Keratinocyte (primary cell): ENCODE measurements at regions not wholly inside any gene's neighbourhood (a gene's known extent, or its start where the extent isn't known, plus 50 kb on each side); places are given as distances from the start of the nearest gene placed in this dataset.

Experiments used
- DNase-seq: peaks from one replicate; pipeline ENCODE4 v3.0.0-alpha.2; 2011; ENCODE audit warnings: low read depth, missing footprints, low spot score
- FAIRE-seq: peaks from 2 replicates; lab custom pipeline; 2011; peaks lifted over from hg19 to GRCh38; lab: Jason Lieb, UNC
- H2AFZ ChIP-seq: 2 replicates; pipeline ENCODE4 v1.6.0; 2012; ENCODE audit warnings: low read length, control low read depth, inconsistent platforms; ENCODE audit not compliant: control insufficient read depth
- H3K27ac ChIP-seq: 2 replicates; pipeline ENCODE4 v1.5.1; 2011; ENCODE audit warnings: low read length; ENCODE audit not compliant: control insufficient read depth, insufficient read depth
- H3K27me3 ChIP-seq: 3 replicates; pipeline ENCODE4 v1.6.0; 2011; ENCODE audit warnings: low read length; ENCODE audit not compliant: control insufficient read depth, insufficient read depth; ENCODE audit errors: extremely low read depth
- H3K36me3 ChIP-seq, 2 experiments: 2 replicates in 1 of 2; 3 replicates in 1 of 2; pipeline ENCODE4 v1.5.1; 2011; ENCODE audit warnings: low read length in 2 of 2, mild to moderate bottlenecking in 1 of 2; ENCODE audit not compliant: control insufficient read depth in 2 of 2, insufficient read depth in 2 of 2; ENCODE audit errors: extremely low read depth in 1 of 2
- H3K4me1 ChIP-seq: 3 replicates; pipeline ENCODE4 v1.5.1; 2011; ENCODE audit warnings: low read length; ENCODE audit not compliant: control insufficient read depth, insufficient read depth; ENCODE audit errors: extremely low read depth
- H3K4me2 ChIP-seq: 3 replicates; pipeline ENCODE4 v1.6.0; 2011; ENCODE audit warnings: low read depth, low read length; ENCODE audit not compliant: control insufficient read depth, insufficient read depth; ENCODE audit errors: extremely low read depth
- H3K4me3 ChIP-seq, 3 experiments: fragments of 200-600 bp in 1 of 3; sonication (generic) in 1 of 3; 2 replicates in 2 of 3; 3 replicates in 1 of 3; pipeline ENCODE4 v1.5.1; 2011 to 2016; ENCODE audit warnings: low read length in 3 of 3, mild to moderate bottlenecking in 3 of 3, control low read depth in 2 of 3, inconsistent platforms in 1 of 3, low read depth in 1 of 3, mixed read lengths in 1 of 3, mixed run types in 1 of 3, moderate library complexity in 1 of 3; ENCODE audit not compliant: control insufficient read depth in 2 of 3, insufficient read depth in 2 of 3; ENCODE audit errors: extremely low read depth in 1 of 3
- H3K79me2 ChIP-seq: 2 replicates; pipeline ENCODE4 v1.6.0; 2012; ENCODE audit warnings: low read length; ENCODE audit not compliant: control insufficient read depth, insufficient read depth
- H3K9ac ChIP-seq: 3 replicates; pipeline ENCODE4 v1.6.0; 2011; ENCODE audit warnings: low read length; ENCODE audit not compliant: control insufficient read depth, insufficient read depth; ENCODE audit errors: extremely low read depth
- H3K9me1 ChIP-seq: 3 replicates; pipeline ENCODE4 v1.6.0; 2011; ENCODE audit warnings: low read length; ENCODE audit not compliant: control insufficient read depth, insufficient read depth; ENCODE audit errors: extremely low read depth
- H3K9me3 ChIP-seq: 2 replicates; pipeline ENCODE4 v1.5.1; 2012; ENCODE audit warnings: low read depth, low read length; ENCODE audit not compliant: control insufficient read depth
- H4K20me1 ChIP-seq: 3 replicates; pipeline ENCODE4 v1.6.0; 2011; ENCODE audit warnings: low read length; ENCODE audit not compliant: control insufficient read depth, insufficient read depth; ENCODE audit errors: extremely low read depth
- EZH2 ChIP-seq: IDR thresholded peaks from one replicate; pipeline ENCODE4 v1.6.1; 2012; ENCODE audit warnings: inconsistent platforms, mild to moderate bottlenecking, low read length, moderate library complexity
- dilution Hi-C: fragments of 300-500 bp; cut with MboI; formaldehyde crosslinking; loops from one replicate; pipeline ENCODE4 v1.7.0; 2020; ENCODE audit warnings: low sequenced_read_pairs; ENCODE audit not compliant: extremely low pct_ligation_motif_present
- TF ChIP-seq, protein P1 (sequence below), 3 experiments: IDR thresholded peaks in 1 of 3; conservative IDR thresholded peaks in 1 of 3; optimal IDR thresholded peaks in 1 of 3; 2 replicates in 2 of 3; 3 replicates in 1 of 3; pipeline versions ENCODE3 to v1.5.1; 2011; ENCODE audit warnings: low read length in 3 of 3, mild to moderate bottlenecking in 3 of 3, moderate library complexity in 2 of 3, control low read depth in 1 of 3, inconsistent platforms in 1 of 3; ENCODE audit not compliant: insufficient read depth in 2 of 3; ENCODE audit errors: extremely low read depth in 1 of 3

DNA sequence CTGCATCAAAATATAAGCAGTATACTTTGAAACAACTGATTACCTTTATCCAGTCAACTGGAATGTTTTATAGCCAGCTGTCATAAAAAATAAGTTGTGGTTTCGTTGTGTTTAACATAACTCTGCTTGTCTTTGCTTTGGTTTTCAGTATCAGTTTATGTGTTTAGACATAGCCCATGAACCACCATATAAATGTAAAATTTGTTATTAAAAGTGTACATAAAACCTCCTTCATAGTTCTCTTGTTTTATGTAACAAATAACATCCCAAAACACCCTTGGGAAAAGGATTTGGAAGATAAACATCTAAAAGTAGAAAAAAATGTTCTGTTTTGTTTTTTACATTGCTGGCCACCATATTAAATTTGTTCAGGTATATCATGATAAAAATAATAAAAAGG, 347.0 kb upstream of the PROK2 start:
- Histone ChIP-seq H3K79me2 (no peaks in the 10 kb centered on the region), H3K9ac (no peak overlapping the region), H3K27me3 (peaks cover 6% of the 10 kb centered on the region), H3K9me1 (no peaks in the 10 kb centered on the region), H3K9me3 (no peaks in the 10 kb centered on the region), H3K4me3 (no peak overlapping the region), H3K4me1 (no peaks in the 10 kb centered on the region), H3K4me2 (no peak overlapping the region), H3K27ac (no peak overlapping the region), H3K36me3 (no peaks in the 10 kb centered on the region), H2AFZ (no peak overlapping the region), H4K20me1 (no peaks in the 10 kb centered on the region)
- dilution Hi-C loops, result no loop called here
- TF ChIP-seq EZH2, result no peak
- TF ChIP-seq, protein P1, sequence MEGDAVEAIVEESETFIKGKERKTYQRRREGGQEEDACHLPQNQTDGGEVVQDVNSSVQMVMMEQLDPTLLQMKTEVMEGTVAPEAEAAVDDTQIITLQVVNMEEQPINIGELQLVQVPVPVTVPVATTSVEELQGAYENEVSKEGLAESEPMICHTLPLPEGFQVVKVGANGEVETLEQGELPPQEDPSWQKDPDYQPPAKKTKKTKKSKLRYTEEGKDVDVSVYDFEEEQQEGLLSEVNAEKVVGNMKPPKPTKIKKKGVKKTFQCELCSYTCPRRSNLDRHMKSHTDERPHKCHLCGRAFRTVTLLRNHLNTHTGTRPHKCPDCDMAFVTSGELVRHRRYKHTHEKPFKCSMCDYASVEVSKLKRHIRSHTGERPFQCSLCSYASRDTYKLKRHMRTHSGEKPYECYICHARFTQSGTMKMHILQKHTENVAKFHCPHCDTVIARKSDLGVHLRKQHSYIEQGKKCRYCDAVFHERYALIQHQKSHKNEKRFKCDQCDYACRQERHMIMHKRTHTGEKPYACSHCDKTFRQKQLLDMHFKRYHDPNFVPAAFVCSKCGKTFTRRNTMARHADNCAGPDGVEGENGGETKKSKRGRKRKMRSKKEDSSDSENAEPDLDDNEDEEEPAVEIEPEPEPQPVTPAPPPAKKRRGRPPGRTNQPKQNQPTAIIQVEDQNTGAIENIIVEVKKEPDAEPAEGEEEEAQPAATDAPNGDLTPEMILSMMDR (optimal IDR thresholded peaks at IDR 0.05 in 1 of 3, IDR thresholded peaks at IDR 0.05 in 1 of 3, conservative IDR thresholded peaks at IDR 0.05 in 1 of 3; ENCODE audit: extremely low read depth in 1 of 3, insufficient read depth in 2 of 3, low read length in 3 of 3), result no peak
- DNase-seq (no peak), FAIRE-seq (no peak)

DNA sequence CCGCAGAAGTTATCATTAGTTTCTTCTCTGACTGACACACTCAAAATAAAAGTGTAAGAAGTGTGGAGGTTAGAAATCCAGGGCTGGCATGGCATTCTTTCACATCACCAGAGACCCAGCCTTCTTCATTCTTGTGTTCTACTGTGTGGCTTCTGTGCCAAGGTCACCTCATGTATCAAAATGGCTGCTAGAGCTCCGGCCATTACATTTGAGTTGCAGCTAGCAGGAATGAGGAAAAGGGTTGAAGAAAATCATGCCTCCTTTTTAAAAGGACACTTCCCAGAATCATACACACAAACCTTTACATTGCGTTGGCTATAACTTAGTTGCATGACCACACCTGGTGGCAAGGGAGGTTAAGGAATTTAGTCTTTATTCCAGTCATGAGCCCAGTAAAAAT, 345.6 kb upstream of the PROK2 start:
- Histone ChIP-seq H4K20me1 (no peaks in the 10 kb centered on the region), H2AFZ (no peak overlapping the region), H3K9me1 (no peaks in the 10 kb centered on the region), H3K27ac (no peak overlapping the region), H3K9ac (no peak overlapping the region), H3K79me2 (no peaks in the 10 kb centered on the region), H3K4me1 (no peaks in the 10 kb centered on the region), H3K4me3 (no peak overlapping the region), H3K36me3 (no peaks in the 10 kb centered on the region), H3K4me2 (no peak overlapping the region), H3K9me3 (no peaks in the 10 kb centered on the region), H3K27me3 (peaks cover 11% of the 10 kb centered on the region)
- dilution Hi-C loops, result no loop called here
- TF ChIP-seq, protein P1 (optimal IDR thresholded peaks at IDR 0.05 in 1 of 3, IDR thresholded peaks at IDR 0.05 in 1 of 3, conservative IDR thresholded peaks at IDR 0.05 in 1 of 3; ENCODE audit: extremely low read depth in 1 of 3, insufficient read depth in 2 of 3, low read length in 3 of 3), result no peak
- no peak for TF ChIP-seq EZH2
- FAIRE-seq (no peak), DNase-seq (no peak)
